Panc1 (cell line): ENCODE measurements at regions not wholly inside any gene's neighbourhood (a gene's known extent, or its start where the extent isn't known, plus 50 kb on each side); places are given as distances from the start of the nearest gene placed in this dataset.

ENCODE experiments used
- ATAC-seq: fragments of 200-7000 bp; cut with Tn5 transposase; 2 replicates; pipeline ENCODE4 v1.9.1; 2020; ENCODE audit warnings: mild to moderate bottlenecking, moderate library complexity
- BruUV-seq: library from RNA; stranded (reverse); fragments of 400-500 nt; replicated peaks from 2 replicates; lab custom pipeline; 2021; lab: Mats Ljungman, UMichigan
- CTCF ChIA-PET: fragments of 300-600 bp; sonication (Branson Sonifier 250); formaldehyde crosslinking; loops from one replicate; lab custom pipeline; 2022; ENCODE audit warnings: antibody characterized with exemption; lab: Charles Lee
- POLR2A ChIA-PET: fragments of 300-600 bp; sonication (Branson Sonifier 250); formaldehyde crosslinking; loops from one replicate; lab custom pipeline; 2022; ENCODE audit warnings: antibody characterized with exemption; lab: Charles Lee
- DNase-seq: peaks from one replicate; pipeline ENCODE4 v3.0.0-alpha.2; 2010; ENCODE audit warnings: low read depth, low spot score
- H3K27ac ChIP-seq: 2 replicates; pipeline ENCODE4 v1.5.1; 2011; ENCODE audit warnings: mild to moderate bottlenecking, low read length, inconsistent platforms
- H3K27me3 ChIP-seq: fragments of 200-500 bp; sonication (Bioruptor generic); 2 replicates; pipeline ENCODE4 v1.6.0; 2014; ENCODE audit warnings: low read length, inconsistent platforms; ENCODE audit not compliant: control insufficient read depth, insufficient read depth
- H3K36me3 ChIP-seq: fragments of 200-500 bp; sonication (Bioruptor generic); 2 replicates; pipeline ENCODE4 v1.5.1; 2014; ENCODE audit warnings: inconsistent platforms, mild to moderate bottlenecking, low read length, moderate library complexity; ENCODE audit not compliant: control insufficient read depth, insufficient read depth
- H3K4me1 ChIP-seq: 2 replicates; pipeline ENCODE4 v1.5.1; 2011; ENCODE audit warnings: inconsistent platforms, mild to moderate bottlenecking, low read length, moderate library complexity; ENCODE audit not compliant: control insufficient read depth, insufficient read depth
- H3K4me3 ChIP-seq, 2 experiments: 2 replicates each; pipeline ENCODE4 v1.5.1; 2011 to 2012; ENCODE audit warnings: low read depth in 2 of 2, low read length in 2 of 2, mild to moderate bottlenecking in 2 of 2, inconsistent platforms in 1 of 2, moderate library complexity in 1 of 2
- H3K9me3 ChIP-seq: fragments of 200-500 bp; sonication (Bioruptor generic); 2 replicates; pipeline ENCODE4 v1.5.1; 2014; ENCODE audit warnings: low read depth, mild to moderate bottlenecking, inconsistent platforms, low read length, moderate library complexity; ENCODE audit not compliant: control insufficient read depth, insufficient read depth
- CTCF ChIP-seq: fragments of 450-650 bp; IDR thresholded peaks from 2 replicates; pipeline ENCODE4 v1.5.1; 2017; ENCODE audit warnings: mild to moderate bottlenecking
- POLR2AphosphoS5 ChIP-seq: IDR thresholded peaks from 2 replicates; pipeline ENCODE4 v1.6.1; 2012; ENCODE audit warnings: mild to moderate bottlenecking, low read depth, low read length, moderate library complexity
- REST ChIP-seq, 2 experiments: IDR thresholded peaks; 2 replicates each; pipeline ENCODE4 v1.6.1; 2011 to 2012; ENCODE audit warnings: low read depth in 2 of 2, control low read depth in 1 of 2, low read length in 1 of 2, mild to moderate bottlenecking in 1 of 2, moderate library complexity in 1 of 2; ENCODE audit not compliant: insufficient read depth in 1 of 2
- SIN3A ChIP-seq: IDR thresholded peaks from 2 replicates; pipeline ENCODE4 v1.6.1; 2012; ENCODE audit warnings: low read depth, mild to moderate bottlenecking, low read length, moderate library complexity, borderline replicate concordance; ENCODE audit not compliant: insufficient read depth
- TCF7L2 ChIP-seq: IDR thresholded peaks from 2 replicates; pipeline ENCODE4 v1.6.1; 2011; ENCODE audit warnings: mild to moderate bottlenecking, low read depth, low read length, inconsistent platforms
- in situ Hi-C: cut with HindIII; loops from 2 replicates; pipeline ENCODE4 v1.10.0; 2016; ENCODE audit warnings: low sequenced_read_pairs, low pct_unique_long_range_greater_than_20kb
- intact Hi-C: fragments of 100-400 bp; cut with micrococcal nuclease; formaldehyde crosslinking; loops from one replicate; pipeline ENCODE4 v1.10.0; 2022; ENCODE audit not compliant: unreplicated experiment

DNA sequence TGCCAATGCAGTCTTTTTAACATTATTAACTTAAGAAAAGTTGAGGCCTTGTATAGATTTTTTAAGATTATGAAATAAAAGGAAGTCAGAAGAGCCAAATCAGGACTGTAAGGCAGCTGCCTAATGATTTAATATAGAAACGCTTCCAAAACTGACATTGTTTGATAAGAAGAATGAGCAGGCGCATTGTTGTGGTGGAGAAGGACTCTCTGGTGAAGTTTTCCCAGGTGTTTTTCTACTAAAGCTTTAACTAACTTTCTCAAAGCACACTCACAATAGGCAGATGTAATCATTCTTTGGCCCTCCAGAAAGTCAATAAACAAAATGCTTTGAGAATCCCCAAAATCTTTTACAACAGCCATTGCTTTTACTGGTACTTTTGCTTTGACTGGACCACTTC, 288.6 kb upstream of the FIGN start:
- Histone ChIP-seq H3K9me3 (no peaks in the 10 kb centered on the region), H3K4me1 (no peaks in the 10 kb centered on the region), H3K36me3 (no peaks in the 10 kb centered on the region), H3K27me3 (no peaks in the 10 kb centered on the region), H3K27ac (no peak overlapping the region), H3K4me3 (no peak overlapping the region)
- in situ Hi-C loops: no loop called here
- POLR2A ChIA-PET: no interaction called here
- TF ChIP-seq REST (IDR thresholded peaks at IDR 0.05; ENCODE audit: insufficient read depth in 1 of 2, low read depth in 2 of 2, low read length in 1 of 2) (no peak), TCF7L2 (no peak), CTCF (no peak), POLR2AphosphoS5 (no peak), SIN3A (no peak)
- CTCF ChIA-PET: no interaction called here
- intact Hi-C loops: no loop called here
- ATAC-seq (no peak), DNase-seq (no peak)
- BruUV-seq: no TSS peak

DNA sequence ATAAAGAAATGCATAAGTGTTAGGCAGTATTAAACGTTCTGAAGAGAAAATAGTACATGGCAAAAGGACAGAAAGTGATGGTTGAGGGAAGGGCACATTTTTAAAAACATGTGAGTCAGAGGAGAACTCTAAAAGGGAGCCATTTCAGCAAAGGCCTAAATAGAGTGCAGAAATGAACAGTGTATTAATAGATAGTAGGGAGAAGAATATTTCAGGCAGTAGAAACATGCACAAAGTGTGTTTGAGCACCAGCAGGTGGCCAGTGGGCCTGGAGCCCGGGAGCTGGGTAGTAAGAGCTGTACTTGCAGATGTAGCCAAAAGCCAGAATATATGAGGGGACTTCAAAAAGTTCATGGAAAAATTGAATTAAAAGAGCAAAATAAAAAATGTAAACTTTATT, 288.1 kb upstream of the FIGN start:
- Histone ChIP-seq H3K36me3 (no peaks in the 10 kb centered on the region), H3K4me1 (no peaks in the 10 kb centered on the region), H3K9me3 (no peaks in the 10 kb centered on the region), H3K4me3 (no peak overlapping the region), H3K27me3 (no peaks in the 10 kb centered on the region), H3K27ac (no peak overlapping the region)
- intact Hi-C loops: no loop called here
- BruUV-seq: no TSS peak
- DNase-seq: no peak
- ChIA-PET CTCF (no interaction called here), POLR2A (no interaction called here)
- ATAC-seq: no peak
- TF ChIP-seq POLR2AphosphoS5 (no peak), SIN3A (no peak), CTCF (no peak), TCF7L2 (no peak), REST (IDR thresholded peaks at IDR 0.05; ENCODE audit: insufficient read depth in 1 of 2, low read depth in 2 of 2, low read length in 1 of 2) (no peak)
- in situ Hi-C loops: no loop called here
